VCaP (cell line): ENCODE measurements at regions not wholly inside any gene's neighbourhood (a gene's known extent, or its start where the extent isn't known, plus 50 kb on each side); places are given as distances from the start of the nearest gene placed in this dataset.
"Not testable (repeated sequence)": the region's sequence is repeated elsewhere in the genome, so short reads cannot be mapped to it uniquely, and the experiment has no call there.

ENCODE experiments used
- H3K27ac ChIP-seq: fragments of 450-650 bp; 2 replicates; pipeline ENCODE4 v1.5.1; 2017
- TF ChIP-seq, protein P1 (sequence below): fragments of 450-650 bp; conservative IDR thresholded peaks from 2 replicates; pipeline ENCODE4 v1.5.1; 2017; ENCODE audit warnings: mild to moderate bottlenecking, moderate library complexity

DNA sequence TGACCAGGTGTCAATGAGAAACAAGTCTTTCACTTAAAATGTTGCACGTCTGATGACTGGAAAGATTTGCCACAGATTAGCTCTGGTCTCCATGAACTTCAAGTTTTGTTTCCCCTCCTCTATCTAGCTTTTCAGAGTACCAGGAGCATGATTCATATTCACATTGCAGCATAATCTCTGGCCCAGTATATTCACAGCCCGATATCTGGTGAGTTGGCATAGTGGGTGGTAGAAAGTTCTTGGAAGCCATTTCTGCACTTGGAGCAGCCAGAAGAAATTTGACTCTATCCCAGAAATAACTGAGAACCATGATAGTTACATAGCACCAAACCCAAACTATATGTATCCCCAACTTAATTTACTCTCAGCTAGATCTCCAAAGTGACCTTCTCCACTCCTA lies 503.9 kb downstream of the PID1 start:
- TF ChIP-seq, protein P1, sequence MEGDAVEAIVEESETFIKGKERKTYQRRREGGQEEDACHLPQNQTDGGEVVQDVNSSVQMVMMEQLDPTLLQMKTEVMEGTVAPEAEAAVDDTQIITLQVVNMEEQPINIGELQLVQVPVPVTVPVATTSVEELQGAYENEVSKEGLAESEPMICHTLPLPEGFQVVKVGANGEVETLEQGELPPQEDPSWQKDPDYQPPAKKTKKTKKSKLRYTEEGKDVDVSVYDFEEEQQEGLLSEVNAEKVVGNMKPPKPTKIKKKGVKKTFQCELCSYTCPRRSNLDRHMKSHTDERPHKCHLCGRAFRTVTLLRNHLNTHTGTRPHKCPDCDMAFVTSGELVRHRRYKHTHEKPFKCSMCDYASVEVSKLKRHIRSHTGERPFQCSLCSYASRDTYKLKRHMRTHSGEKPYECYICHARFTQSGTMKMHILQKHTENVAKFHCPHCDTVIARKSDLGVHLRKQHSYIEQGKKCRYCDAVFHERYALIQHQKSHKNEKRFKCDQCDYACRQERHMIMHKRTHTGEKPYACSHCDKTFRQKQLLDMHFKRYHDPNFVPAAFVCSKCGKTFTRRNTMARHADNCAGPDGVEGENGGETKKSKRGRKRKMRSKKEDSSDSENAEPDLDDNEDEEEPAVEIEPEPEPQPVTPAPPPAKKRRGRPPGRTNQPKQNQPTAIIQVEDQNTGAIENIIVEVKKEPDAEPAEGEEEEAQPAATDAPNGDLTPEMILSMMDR: no peak
- no peak overlapping the region for H3K27ac ChIP-seq

DNA sequence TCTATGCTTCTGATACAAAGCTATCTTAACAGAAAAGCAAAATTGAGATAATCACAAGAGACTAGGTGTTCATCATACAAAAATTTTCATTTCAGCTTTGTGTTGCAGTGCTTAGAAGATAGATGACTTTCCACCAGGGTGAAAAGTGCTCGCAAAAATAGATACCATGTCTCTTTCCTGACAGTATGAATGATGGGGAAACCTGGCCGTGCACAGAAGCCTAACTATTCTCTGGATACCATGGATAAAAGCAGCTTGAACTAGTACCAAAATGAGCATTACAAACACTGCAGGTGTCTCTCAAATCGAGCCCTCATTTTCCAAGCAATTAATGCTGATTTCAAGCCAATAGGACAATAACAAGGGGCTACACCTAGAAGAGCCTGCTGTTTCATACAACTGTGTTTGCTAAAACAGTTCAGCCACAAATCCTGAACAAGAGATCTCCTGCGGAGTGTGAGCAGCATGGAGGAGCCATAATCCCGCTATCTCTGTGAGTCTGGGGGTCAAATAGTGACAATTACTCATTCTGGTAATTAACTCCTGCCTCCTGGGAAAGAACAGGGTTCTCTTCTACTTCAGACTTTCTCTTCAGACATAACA lies 507.6 kb downstream of the PID1 start:
- TF ChIP-seq, protein P1: no peak

GRCh38 chr2:228762565-228762964 lies 508.5 kb downstream of the PID1 start:
- no peak overlapping the region for H3K27ac ChIP-seq
- TF ChIP-seq, protein P1: no peak

More for the DNA sequence above, 507.6 kb downstream of the PID1 start:
- H3K27ac ChIP-seq: no peak overlapping the region

- H3K27ac ChIP-seq: not testable (repeated sequence)
These were observed 515.4 kb downstream of the PID1 start for GRCh38 chr2:228755661-228756060.

DNA sequence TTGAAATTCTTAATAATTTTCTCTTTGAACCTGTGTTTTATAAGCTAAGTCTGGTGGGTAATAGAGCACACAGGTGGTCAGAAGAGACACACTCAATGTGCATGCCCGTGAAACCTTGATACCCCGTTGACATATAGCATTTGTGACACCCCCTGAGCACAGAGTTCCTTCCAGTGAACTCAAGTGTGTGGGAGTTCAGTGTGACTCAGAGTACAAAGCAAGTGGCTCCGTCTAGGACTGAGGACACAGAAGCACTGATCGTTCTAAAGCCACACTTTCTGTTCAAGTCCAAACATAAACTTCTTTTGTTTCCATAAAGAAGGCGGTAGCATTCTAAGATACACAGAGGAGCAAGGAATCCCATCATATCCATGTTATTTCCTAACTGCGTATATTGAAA lies 523.6 kb downstream of the PID1 start:
- no peak overlapping the region for H3K27ac ChIP-seq
- TF ChIP-seq, protein P1: no peak

DNA sequence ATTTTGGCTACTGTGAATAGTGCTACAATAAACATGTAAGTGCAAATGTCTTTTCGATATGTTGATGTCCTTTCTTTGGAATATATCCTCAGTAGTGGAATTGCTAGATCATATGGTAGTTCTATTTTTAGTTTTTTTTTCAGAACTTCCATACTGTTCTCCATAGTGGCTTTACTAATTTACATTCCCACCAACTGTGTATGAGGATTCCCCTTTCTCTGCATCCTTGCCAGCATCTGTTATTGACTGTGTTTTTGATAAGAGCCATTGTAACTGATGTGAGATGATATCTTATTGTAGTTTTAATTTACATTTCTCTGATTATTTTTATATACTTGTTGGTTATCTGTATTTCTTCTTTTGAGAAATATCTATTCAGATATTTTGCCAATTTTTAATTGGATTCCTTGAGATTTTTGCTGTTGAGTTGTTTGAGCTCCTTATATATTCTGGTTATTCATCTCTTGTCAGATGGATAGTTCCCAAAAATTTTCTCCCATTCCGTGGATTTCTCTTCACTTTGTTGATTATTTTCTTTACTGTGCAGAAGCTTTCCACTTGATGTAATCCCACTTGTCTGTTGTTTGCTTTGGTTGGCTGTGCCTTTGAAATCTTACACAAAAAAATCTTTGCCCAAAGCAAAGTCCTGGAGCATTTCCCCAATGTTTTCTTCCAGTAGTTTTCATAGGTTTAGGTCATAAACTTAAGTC lies 532.3 kb downstream of the PID1 start:
- TF ChIP-seq, protein P1: no peak
- H3K27ac ChIP-seq: no peak overlapping the region

DNA sequence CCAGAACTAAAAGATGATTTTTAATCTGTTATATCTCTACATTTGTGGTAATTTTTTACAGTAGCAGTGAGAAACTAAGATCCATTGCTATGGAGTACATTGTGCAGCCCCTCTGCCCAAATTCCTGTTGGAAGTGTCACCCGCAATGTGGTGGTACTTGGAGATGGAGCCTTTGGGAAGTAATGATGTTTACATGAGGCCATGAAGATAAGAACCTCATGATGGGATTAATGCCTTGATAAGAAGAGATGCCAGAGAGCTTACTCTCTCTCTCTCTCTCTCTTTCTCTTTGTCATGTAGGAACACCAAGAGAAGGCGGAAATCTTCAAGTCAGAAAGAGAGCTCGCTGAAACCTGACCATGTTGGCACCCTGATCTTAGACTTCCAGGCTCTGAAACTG lies 535.4 kb downstream of the PID1 start:
- TF ChIP-seq, protein P1: no peak
- H3K27ac ChIP-seq: no peak overlapping the region

DNA sequence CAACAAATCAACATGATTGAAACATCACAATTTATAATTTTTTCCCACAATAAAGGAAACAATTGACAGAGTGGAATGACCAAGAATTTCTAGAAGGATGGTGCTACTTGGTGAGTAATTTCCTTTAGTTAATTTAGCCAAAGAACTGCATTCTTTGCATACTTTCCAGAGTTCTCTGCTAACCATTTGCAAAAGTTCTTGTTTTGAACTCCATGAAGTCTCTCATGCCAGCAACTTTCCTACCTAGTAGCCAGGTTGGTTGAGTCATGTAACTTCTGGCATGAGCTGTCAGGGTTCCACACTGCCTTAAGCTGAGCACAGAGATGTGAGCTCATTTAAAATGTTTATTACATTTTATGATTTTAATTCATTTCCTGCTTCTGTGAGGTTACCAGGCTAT lies 539.6 kb downstream of the PID1 start:
- TF ChIP-seq, protein P1: no peak
- H3K27ac ChIP-seq: no peak overlapping the region
